CMK (cell line): ENCODE measurements at regions not wholly inside any gene's neighbourhood (a gene's known extent, or its start where the extent isn't known, plus 50 kb on each side); places are given as distances from the start of the nearest gene placed in this dataset.
A peak's percentile ranks its signal among the peaks of the same experiment; 100 is the strongest.
"Not testable (repeated sequence)": the region's sequence is repeated elsewhere in the genome, so short reads cannot be mapped to it uniquely, and the experiment has no call there.

Experiments
- DNase-seq: peaks from one replicate; pipeline ENCODE4 v3.0.0-alpha.2; 2010; ENCODE audit warnings: low read depth

- no peak for DNase-seq
These were observed 284.4 kb downstream of the WDR11 start for GRCh38 chr10:121135512-121135911.

GRCh38 chr10:121137533-121137932 lies 286.4 kb downstream of the WDR11 start:
- DNase-seq = no peak

DNA sequence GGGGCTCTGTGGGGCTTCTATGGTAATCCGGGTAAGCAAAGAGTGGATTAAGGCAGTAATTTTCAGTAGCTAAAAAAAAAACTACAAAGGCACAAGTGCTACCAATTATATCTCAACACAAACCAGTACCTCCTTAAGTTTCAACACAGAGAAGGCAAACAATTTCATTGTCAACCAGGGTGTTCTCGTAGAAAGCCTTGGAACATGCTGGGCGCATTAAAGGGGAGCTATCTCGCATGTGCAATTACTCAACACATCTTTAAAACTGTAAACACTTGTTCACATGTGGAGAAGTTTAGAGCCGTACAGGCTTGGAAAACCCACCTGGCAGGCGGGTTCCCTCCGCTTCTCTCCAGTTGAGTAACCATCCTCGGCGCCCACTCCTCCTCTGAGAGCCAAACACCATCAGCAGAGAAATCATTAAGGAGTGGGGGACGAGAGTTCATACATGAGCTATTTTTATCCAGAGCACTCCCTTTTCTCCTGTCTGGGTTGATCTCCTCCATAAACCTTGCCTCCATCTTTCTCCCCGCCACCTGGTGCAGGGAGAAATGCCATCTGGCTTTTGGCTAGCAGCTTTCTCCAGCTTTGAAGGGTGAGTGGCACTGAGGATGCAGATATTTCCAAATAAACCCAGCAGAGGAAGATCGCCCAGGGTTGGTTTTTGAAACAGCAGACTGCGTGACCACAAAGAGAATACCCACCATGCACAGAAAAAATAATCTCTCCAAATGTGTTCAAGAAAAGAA lies 287.1 kb downstream of the WDR11 start:
- no peak for DNase-seq

GRCh38 chr10:121138918-121139317 lies 287.8 kb downstream of the WDR11 start:
- no peak for DNase-seq

GRCh38 chr10:121145802-121146395 lies 294.7 kb downstream of the WDR11 start:
- DNase-seq = not testable (repeated sequence)

- DNase-seq = no peak
These were observed 297.8 kb downstream of the WDR11 start for GRCh38 chr10:121148921-121149320.

GRCh38 chr10:121152033-121152432 lies 300.9 kb downstream of the WDR11 start:
- DNase-seq = no peak

GRCh38 chr10:121152935-121153334 lies 301.8 kb downstream of the WDR11 start:
- DNase-seq = no peak

- DNase-seq = no peak
These were observed 303.1 kb downstream of the WDR11 start for GRCh38 chr10:121154310-121154709.

DNA sequence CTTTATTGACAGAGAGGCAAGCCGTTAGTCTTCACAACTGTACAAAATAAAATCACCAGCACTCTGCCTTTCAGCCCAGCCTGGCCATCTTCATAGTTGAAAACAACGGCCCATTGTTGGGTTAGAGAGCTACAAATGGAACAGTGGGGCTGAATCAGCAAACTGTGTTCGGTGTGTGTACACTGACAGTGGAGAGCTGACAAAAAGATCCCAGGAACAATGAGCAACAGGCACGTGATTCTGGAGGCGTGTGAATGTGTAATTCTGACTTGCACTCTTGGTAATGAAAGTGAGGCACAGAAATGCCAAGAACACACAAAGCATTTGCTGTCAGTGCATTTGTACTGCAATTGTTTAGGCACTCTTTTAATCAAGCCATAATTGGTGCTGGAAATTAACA lies 303.7 kb downstream of the WDR11 start:
- no peak for DNase-seq

DNA sequence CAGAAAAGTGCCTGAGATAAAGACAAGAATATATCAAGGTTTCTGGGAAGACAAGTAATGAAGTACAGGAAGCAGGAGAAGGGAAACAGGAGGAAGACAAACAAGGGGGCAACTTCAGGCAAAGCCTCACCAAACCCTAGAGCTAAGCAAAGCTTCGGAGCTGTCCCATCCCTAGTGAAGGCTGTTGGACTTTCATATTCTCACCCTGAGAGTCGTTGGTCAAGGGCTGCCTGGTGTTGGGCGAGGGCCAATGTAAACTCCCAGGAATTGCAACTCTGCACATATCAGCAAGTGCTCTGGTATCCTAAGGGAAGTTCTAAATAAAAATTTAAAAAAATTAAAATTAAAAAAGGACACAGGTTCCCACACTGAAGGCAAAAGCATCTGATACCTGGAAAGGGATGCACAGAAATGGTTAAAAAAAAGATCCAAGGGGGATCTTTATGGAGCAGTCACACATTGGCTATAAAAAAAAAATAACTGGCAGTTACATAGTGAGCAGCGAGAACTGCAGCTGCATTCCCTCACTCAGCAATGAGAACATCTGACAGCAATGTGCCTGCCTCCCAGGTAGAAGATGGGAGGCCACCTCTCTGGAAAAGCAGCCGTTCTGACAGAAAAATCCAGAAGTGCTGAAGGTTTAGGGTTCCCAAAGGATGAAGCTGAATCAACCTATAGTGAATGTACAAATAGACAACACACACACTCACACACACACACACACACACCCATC lies 304.7 kb downstream of the WDR11 start:
- DNase-seq = no peak

- peak; percentile 9 for DNase-seq
These were observed 306.8 kb downstream of the WDR11 start for GRCh38 chr10:121157998-121158397.

GRCh38 chr10:121158988-121159579 lies 307.9 kb downstream of the WDR11 start:
- no peak for DNase-seq

DNA sequence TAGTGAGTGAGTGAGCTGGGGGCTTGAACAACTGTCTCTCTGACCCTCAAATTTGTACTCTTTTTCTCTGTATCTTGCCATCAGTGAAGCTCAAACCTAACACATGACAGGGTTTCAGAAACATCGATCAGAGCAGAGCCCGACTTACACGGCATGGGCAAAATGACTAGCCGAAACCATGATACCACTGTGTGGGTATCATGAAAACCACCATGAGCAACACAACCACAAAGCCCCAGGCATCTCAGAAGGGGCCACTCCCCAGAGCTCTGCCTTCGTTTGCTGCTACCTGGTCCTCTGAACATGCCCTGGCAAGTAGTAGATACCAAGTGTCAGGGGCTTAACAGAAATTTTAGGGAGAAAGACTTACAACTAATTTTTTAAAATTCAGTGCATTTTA lies 308.5 kb downstream of the WDR11 start:
- DNase-seq = no peak

DNA sequence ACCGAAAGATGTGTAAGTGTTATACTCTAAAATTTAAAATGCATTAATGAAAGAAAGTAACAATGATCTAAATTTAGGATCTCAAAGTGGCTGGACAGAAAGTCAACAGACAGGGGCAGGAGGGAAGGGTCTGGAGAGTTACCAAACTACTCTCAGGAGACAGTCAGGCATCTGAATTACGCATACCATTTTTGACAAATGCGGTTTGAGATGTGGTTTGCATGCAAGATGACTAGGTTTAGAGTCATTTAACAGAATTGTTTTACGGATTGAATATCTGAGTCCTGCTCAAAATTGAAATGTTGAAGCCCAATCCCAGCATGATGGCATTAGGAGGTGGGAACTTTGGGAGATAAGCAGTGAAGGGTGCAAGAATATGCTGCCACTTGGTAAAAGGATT lies 314.1 kb downstream of the WDR11 start:
- no peak for DNase-seq

- no peak for DNase-seq
These were observed 316.5 kb downstream of the WDR11 start for GRCh38 chr10:121167534-121168243.

GRCh38 chr10:121168545-121169216 lies 317.5 kb downstream of the WDR11 start:
- DNase-seq = no peak

GRCh38 chr10:121169406-121169805 lies 318.2 kb downstream of the WDR11 start:
- DNase-seq = no peak

- DNase-seq = no peak
These were observed 320.9 kb downstream of the WDR11 start for GRCh38 chr10:121171825-121172787.

DNA sequence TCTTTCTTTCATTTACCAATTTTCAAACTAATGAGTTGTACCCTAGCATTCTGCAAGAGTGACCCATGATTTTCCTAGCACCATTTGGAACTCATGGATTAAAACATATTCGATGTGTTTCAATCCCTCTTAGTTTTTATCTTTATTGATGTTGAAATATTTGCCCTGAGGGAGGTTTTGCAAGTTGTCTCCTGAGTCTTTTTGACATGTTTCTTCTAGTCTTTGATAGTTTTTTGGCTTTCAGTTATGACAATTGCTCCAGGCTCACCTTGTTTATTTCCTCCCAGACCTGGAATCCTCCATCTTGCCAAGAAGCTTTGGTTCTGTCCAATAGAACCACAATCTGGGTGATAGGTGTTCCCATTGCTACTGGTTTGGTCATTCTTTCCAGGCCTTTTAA lies 327.8 kb downstream of the WDR11 start:
- no peak for DNase-seq
